HFFc6 (cell line): ENCODE measurements at regions not wholly inside any gene's neighbourhood (a gene's known extent, or its start where the extent isn't known, plus 50 kb on each side); places are given as distances from the start of the nearest gene placed in this dataset.

ENCODE experiments used
- DNase-seq: peaks from one replicate; pipeline ENCODE4 v3.0.0-alpha.2; 2018
- H3K27ac Mint-ChIP-seq: 2 replicates; pipeline ENCODE4 v1.8.0; 2020; ENCODE audit warnings: mild to moderate bottlenecking, mixed read lengths
- H3K27me3 Mint-ChIP-seq: 2 replicates; pipeline ENCODE4 v1.8.0; 2021; ENCODE audit warnings: mild to moderate bottlenecking, moderate library complexity, mixed read lengths; ENCODE audit not compliant: insufficient read depth
- H3K36me3 Mint-ChIP-seq: 2 replicates; pipeline ENCODE4 v1.8.0; 2021; ENCODE audit warnings: low read depth, mixed read lengths
- H3K4me1 Mint-ChIP-seq: 2 replicates; pipeline ENCODE4 v1.8.0; 2020; ENCODE audit warnings: low read depth, mixed read lengths
- H3K4me3 Mint-ChIP-seq: 2 replicates; pipeline ENCODE4 v1.8.0; 2020; ENCODE audit warnings: mild to moderate bottlenecking, moderate library complexity, mixed read lengths
- H3K9me3 Mint-ChIP-seq: 2 replicates; pipeline ENCODE4 v1.8.0; 2020; ENCODE audit warnings: mild to moderate bottlenecking, mixed read lengths
- CTCF ChIP-seq: fragments of 200-600 bp; sonication (generic); IDR thresholded peaks from 2 replicates; pipeline ENCODE4 v1.5.0; 2021; ENCODE audit warnings: antibody characterized with exemption, mild to moderate bottlenecking

DNA sequence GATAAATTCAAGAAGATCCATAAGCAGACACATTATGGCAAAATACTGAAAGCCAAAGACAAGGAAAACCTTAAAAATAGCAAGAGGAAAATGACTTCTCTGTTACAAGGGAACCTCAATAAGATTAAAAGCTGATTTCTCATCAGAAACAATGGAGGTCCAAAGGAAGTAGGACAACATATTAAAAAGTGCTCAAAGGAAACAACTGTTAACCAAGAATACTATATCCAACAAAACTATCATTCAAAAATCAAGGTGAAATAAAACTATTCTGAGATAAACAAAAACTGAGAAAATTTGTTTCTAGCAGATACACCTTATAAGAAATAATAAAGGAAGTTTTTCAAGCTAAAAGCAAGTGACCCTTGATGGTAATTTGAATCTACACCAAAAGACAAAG is 314.7 kb upstream of the ROPN1 start:
- Mint-ChIP-seq H3K9me3 (no peaks in the 10 kb centered on the region; the same call in none of the 2 replicates), H3K27me3 (peaks cover 19% of the 10 kb centered on the region), H3K4me3 (no peak overlapping the region), H3K27ac (no peak overlapping the region), H3K4me1 (no peaks in the 10 kb centered on the region), H3K36me3 (peaks cover 5% of the 10 kb centered on the region; the same call in 1 of the 2 replicates)
- DNase-seq: no peak
- no peak for TF ChIP-seq CTCF

- no peak for TF ChIP-seq CTCF
- H3K4me3 Mint-ChIP-seq: no peak overlapping the region
- H3K27me3 Mint-ChIP-seq: peaks cover 7% of the 10 kb centered on the region
- H3K4me1 Mint-ChIP-seq: peaks cover 8% of the 10 kb centered on the region
- no peak overlapping the region for H3K27ac Mint-ChIP-seq
- no peak for DNase-seq
- H3K9me3 Mint-ChIP-seq: no peaks in the 10 kb centered on the region
- H3K36me3 Mint-ChIP-seq: no peaks in the 10 kb centered on the region
Measured at GRCh38 chr3:124313621-124314020, 321.7 kb upstream of the ROPN1 start.

- Mint-ChIP-seq H3K27ac (no peak overlapping the region), H3K4me3 (no peak overlapping the region), H3K27me3 (peaks cover 7% of the 10 kb centered on the region; the same call in 1 of the 2 replicates), H3K36me3 (no peaks in the 10 kb centered on the region), H3K9me3 (no peaks in the 10 kb centered on the region), H3K4me1 (peaks cover 8% of the 10 kb centered on the region)
- DNase-seq: peak; percentile 26
- no peak for TF ChIP-seq CTCF
Measured at GRCh38 chr3:124315215-124316033, 323.5 kb upstream of the ROPN1 start.

DNA sequence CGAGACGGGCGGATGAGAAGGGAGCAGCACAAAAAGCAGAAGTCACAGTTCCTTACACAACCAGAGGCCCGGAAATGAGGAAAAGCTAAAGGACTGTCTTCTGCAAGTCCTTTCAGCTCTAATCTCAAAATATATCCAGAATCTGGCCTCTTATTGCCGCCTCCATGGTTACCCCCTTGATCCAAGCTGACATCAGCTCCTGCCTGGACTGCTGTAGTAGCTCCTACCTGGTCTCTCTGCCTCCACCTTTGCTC is 324.0 kb upstream of the ROPN1 start:
- Mint-ChIP-seq H3K4me3 (no peak overlapping the region), H3K36me3 (no peaks in the 10 kb centered on the region), H3K9me3 (no peaks in the 10 kb centered on the region), H3K4me1 (peaks cover 8% of the 10 kb centered on the region), H3K27me3 (peaks cover 12% of the 10 kb centered on the region; the same call in 1 of the 2 replicates), H3K27ac (no peak overlapping the region)
- DNase-seq: no peak
- no peak for TF ChIP-seq CTCF

- Mint-ChIP-seq H3K4me3 (no peak overlapping the region), H3K9me3 (no peaks in the 10 kb centered on the region), H3K4me1 (peaks cover 8% of the 10 kb centered on the region), H3K36me3 (no peaks in the 10 kb centered on the region), H3K27ac (no peak overlapping the region), H3K27me3 (peaks cover 15% of the 10 kb centered on the region)
- DNase-seq: no peak
- TF ChIP-seq CTCF: no peak
Measured at GRCh38 chr3:124318014-124318413, 326.1 kb upstream of the ROPN1 start.

DNA sequence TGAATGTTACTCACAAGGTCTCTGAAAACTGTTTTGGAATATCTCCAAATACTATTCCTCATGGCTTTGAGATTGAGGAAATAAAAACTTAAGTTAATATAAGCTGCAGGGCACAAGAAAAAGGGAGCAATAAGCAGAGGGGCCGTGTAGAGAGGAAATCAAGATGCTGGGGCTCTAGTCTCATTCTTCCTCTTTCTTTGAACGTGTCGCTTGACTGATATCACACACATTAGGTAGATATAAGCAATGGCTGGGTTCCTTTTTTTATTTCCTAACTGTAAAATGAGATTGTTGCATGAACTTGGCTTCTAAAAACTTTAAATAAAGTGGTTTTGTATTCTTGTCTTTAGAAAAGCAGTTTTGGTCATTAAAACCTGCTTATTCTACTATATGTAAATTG is 326.7 kb upstream of the ROPN1 start:
- no peak overlapping the region for H3K27ac Mint-ChIP-seq
- peaks cover 8% of the 10 kb centered on the region for H3K4me1 Mint-ChIP-seq
- no peak for DNase-seq
- H3K4me3 Mint-ChIP-seq: no peak overlapping the region
- H3K27me3 Mint-ChIP-seq: peaks cover 15% of the 10 kb centered on the region
- TF ChIP-seq CTCF: no peak
- no peaks in the 10 kb centered on the region for H3K9me3 Mint-ChIP-seq
- H3K36me3 Mint-ChIP-seq: no peaks in the 10 kb centered on the region
